ENCODE measurements at regions not wholly inside any gene's neighbourhood (a gene's known extent, or its start where the extent isn't known, plus 50 kb on each side); places are given as distances from the start of the nearest gene placed in this dataset.
A peak's percentile ranks its signal among the peaks of the same experiment; 100 is the strongest.

GRCh38 chr1:17984583-17984982, 123.0 kb upstream of the IGSF21 start:
- no peak for DNase-seq (ENCODE audit: extremely low read depth, low read depth)
- TF ChIP-seq CTCF (IDR thresholded peaks at IDR 0.05; ENCODE audit: low read depth, low read length): peak; percentile 34

- no peak for DNase-seq (ENCODE audit: extremely low read depth, low read depth)
- no peak for TF ChIP-seq CTCF (IDR thresholded peaks at IDR 0.05; ENCODE audit: low read depth, low read length)
Measured at GRCh38 chr1:17986156-17986555, 121.4 kb upstream of the IGSF21 start.

GRCh38 chr1:17990401-17990800, 117.2 kb upstream of the IGSF21 start:
- TF ChIP-seq CTCF (IDR thresholded peaks at IDR 0.05; ENCODE audit: low read depth, low read length): no peak
- DNase-seq (ENCODE audit: extremely low read depth, low read depth): no peak

GRCh38 chr1:17991996-17992395, 115.6 kb upstream of the IGSF21 start:
- DNase-seq (ENCODE audit: extremely low read depth, low read depth): no peak
- TF ChIP-seq CTCF (IDR thresholded peaks at IDR 0.05; ENCODE audit: low read depth, low read length): no peak

- no peak for DNase-seq (ENCODE audit: extremely low read depth, low read depth)
- no peak for TF ChIP-seq CTCF (IDR thresholded peaks at IDR 0.05; ENCODE audit: low read depth, low read length)
Measured at GRCh38 chr1:17992800-17993199, 114.8 kb upstream of the IGSF21 start.

GRCh38 chr1:17994046-17994445, 113.6 kb upstream of the IGSF21 start:
- no peak for TF ChIP-seq CTCF (IDR thresholded peaks at IDR 0.05; ENCODE audit: low read depth, low read length)
- DNase-seq (ENCODE audit: extremely low read depth, low read depth): no peak

GRCh38 chr1:17995480-17995879, 112.1 kb upstream of the IGSF21 start:
- no peak for DNase-seq (ENCODE audit: extremely low read depth, low read depth)
- TF ChIP-seq CTCF (IDR thresholded peaks at IDR 0.05; ENCODE audit: low read depth, low read length): no peak
